Thyroid gland (tissue), 4 donors: ENCODE measurements at regions not wholly inside any gene's neighbourhood (a gene's known extent, or its start where the extent isn't known, plus 50 kb on each side); places are given as distances from the start of the nearest gene placed in this dataset.

Source experiments
- DNase-seq, 2 donors: peaks; one replicate each; pipeline ENCODE4 v3.0.0-alpha.2; 2019
- H3K27ac ChIP-seq, 3 donors: fragments of 200-600 bp; sonication (generic); 1 replicate in 2 of 3; 2 replicates in 1 of 3; pipeline ENCODE4 v1.5.1; 2016 to 2019; ENCODE audit warnings: mild to moderate bottlenecking in 1 of 3, moderate library complexity in 1 of 3
- H3K27me3 ChIP-seq: fragments of 200-600 bp; sonication (generic); one replicate; pipeline ENCODE4 v1.5.1; 2019
- H3K36me3 ChIP-seq, 2 donors: fragments of 200-600 bp; sonication (generic); one replicate each; pipeline ENCODE4 v1.5.1; 2016 to 2019
- H3K4me1 ChIP-seq, 2 donors: fragments of 200-600 bp; sonication (generic); one replicate each; pipeline ENCODE4 v1.5.1; 2017 to 2019
- H3K4me3 ChIP-seq, 3 donors: fragments of 200-600 bp; sonication (generic); replicated peaks in 1 of 3; 1 replicate in 2 of 3; 2 replicates in 1 of 3; pipeline ENCODE4 v1.5.1; 2016; ENCODE audit warnings: mild to moderate bottlenecking in 1 of 3
- H3K9me3 ChIP-seq: fragments of 200-600 bp; sonication (generic); one replicate; pipeline ENCODE4 v1.5.1; 2017
- CTCF ChIP-seq, 6 experiments: fragments of 200-600 bp in 3 of 6; fragments of 450-650 bp in 3 of 6; sonication (generic) in 3 of 6; IDR thresholded peaks; one replicate each; pipeline ENCODE4 v1.5.1; 2016 to 2019; ENCODE audit warnings: antibody characterized with exemption in 6 of 6, mild to moderate bottlenecking in 2 of 6, inconsistent platforms in 1 of 6, moderate library complexity in 1 of 6
- POLR2A ChIP-seq, 2 donors: fragments of 450-650 bp; IDR thresholded peaks; one replicate each; pipeline ENCODE4 v1.6.1; 2017; ENCODE audit warnings: antibody characterized with exemption in 2 of 2, mild to moderate bottlenecking in 2 of 2, moderate library complexity in 1 of 2
- whole genome bisulfite sequencing, 2 donors: methylation state at CpG; one replicate each; pipeline ENCODE4 v1.1.5; 2017; 5-methylcytosine and 5-hydroxymethylcytosine counted together
- intact Hi-C: fragments of 100-400 bp; cut with DNase I; formaldehyde crosslinking; loops from one replicate; pipeline ENCODE4 v1.15.1; 2023

DNA sequence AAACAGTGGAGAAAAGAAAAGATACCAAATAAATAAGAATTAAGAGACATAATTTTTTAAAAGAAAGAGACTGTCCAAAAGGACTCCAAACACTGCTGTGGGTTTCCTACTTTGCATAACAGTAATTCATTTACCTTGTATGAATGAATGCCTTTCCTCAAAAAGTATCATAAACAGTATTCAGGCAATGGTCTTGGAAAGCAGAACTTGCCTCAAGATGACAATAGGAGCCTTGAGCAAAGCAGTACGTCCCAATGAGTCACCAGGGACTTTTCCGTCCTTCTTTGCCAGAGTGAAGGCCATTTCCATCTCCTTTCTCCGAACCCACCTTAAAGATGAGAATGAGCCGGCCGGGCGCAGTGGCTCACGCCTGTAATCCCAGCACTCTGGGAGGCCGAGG, 186.4 kb downstream of the ZBTB18 start:
- intact Hi-C loops: no loop called here
- Histone ChIP-seq H3K4me1 (no peaks in the 10 kb centered on the region), H3K27ac (no peak overlapping the region), H3K9me3 (no peaks in the 10 kb centered on the region), H3K36me3 (no peaks in the 10 kb centered on the region), H3K27me3 (no peaks in the 10 kb centered on the region), H3K4me3 (no peak overlapping the region)
- TF ChIP-seq POLR2A (IDR thresholded peaks at IDR 0.05): no peak
- no peak for TF ChIP-seq CTCF (IDR thresholded peaks at IDR 0.05)
- DNase-seq: no peak
- 82 to 84% methylated on average over 8 of the region's 8 CpGs for WGBS, 2 donors

DNA sequence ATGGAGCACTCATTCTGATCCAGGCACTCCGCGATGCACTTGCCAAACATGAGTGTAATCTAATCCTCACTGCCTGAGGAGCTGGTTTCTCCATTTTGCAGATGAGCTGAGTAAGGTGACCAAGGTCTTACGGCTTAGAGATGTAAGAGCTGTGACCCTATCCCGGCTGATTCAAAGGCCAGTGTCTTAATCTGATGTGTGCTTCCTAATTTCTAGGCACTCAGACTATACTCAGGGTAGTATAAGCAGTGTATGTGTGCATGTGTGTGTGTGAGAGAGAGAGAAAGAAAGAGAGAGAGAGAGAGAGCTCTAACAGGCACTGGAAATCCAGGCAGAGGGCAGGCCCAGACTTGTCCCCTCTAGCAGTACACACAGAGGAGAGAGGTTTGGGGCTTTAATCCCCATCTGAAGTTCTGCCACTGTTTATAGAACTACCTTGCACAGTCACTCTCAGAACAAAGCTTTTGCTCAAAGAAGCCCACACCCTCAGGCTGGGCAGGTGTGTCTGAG, 188.2 kb downstream of the ZBTB18 start:
- intact Hi-C loops: no loop called here
- Histone ChIP-seq H3K27ac (no peak overlapping the region), H3K36me3 (no peaks in the 10 kb centered on the region), H3K4me1 (no peaks in the 10 kb centered on the region), H3K4me3 (no peak overlapping the region), H3K27me3 (no peaks in the 10 kb centered on the region), H3K9me3 (no peaks in the 10 kb centered on the region)
- DNase-seq: no peak
- TF ChIP-seq CTCF (IDR thresholded peaks at IDR 0.05) (no peak), POLR2A (IDR thresholded peaks at IDR 0.05) (no peak)
- WGBS, 2 donors: 80 to 84% methylated on average over 4 of the region's 4 CpGs

- TF ChIP-seq CTCF (IDR thresholded peaks at IDR 0.05) (no peak), POLR2A (IDR thresholded peaks at IDR 0.05) (no peak)
- no peaks in the 10 kb centered on the region for H3K9me3 ChIP-seq
- no peaks in the 10 kb centered on the region for H3K36me3 ChIP-seq
- 56 to 79% methylated on average over 4 of the region's 4 CpGs for whole genome bisulfite sequencing, 2 donors
- no peaks in the 10 kb centered on the region for H3K27me3 ChIP-seq
- DNase-seq: no peak
- no peak overlapping the region for H3K27ac ChIP-seq
- no peak overlapping the region for H3K4me3 ChIP-seq
- intact Hi-C loops: no loop called here
- H3K4me1 ChIP-seq: no peaks in the 10 kb centered on the region
These were observed 190.4 kb downstream of the ZBTB18 start for GRCh38 chr1:244241438-244241837.

GRCh38 chr1:244242446-244242845, 191.4 kb downstream of the ZBTB18 start:
- intact Hi-C loops: no loop called here
- DNase-seq: no peak
- H3K4me1 ChIP-seq: no peaks in the 10 kb centered on the region
- H3K4me3 ChIP-seq: no peak overlapping the region
- H3K27me3 ChIP-seq: no peaks in the 10 kb centered on the region
- no peaks in the 10 kb centered on the region for H3K36me3 ChIP-seq
- H3K9me3 ChIP-seq: no peaks in the 10 kb centered on the region
- 66 to 76% methylated on average over 5 of the region's 5 CpGs for WGBS, 2 donors
- TF ChIP-seq CTCF (IDR thresholded peaks at IDR 0.05) (no peak), POLR2A (IDR thresholded peaks at IDR 0.05) (no peak)
- H3K27ac ChIP-seq: no peak overlapping the region

DNA sequence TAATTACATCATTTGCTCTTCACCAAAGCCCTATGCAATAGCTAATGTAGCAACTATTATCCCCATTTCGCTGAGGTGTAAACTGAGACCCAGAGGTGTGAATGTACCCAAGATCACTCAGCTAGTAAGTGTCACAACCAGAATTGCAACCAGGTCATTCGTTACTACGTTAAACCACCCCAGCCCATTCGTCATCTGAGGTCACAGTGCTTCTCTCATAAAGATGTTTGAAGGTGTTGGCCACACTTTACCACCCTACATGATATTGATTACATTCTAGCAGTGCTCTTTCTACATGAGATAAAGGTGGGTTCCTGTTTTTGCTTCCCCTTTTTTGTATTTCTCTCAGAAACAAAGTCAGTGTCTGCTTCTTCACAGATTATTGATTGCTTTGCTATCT, 195.3 kb downstream of the ZBTB18 start:
- WGBS, 2 donors: 88 to 96% methylated on average over 4 of the region's 4 CpGs
- intact Hi-C loops: no loop called here
- H3K27ac ChIP-seq: no peak overlapping the region
- no peaks in the 10 kb centered on the region for H3K9me3 ChIP-seq
- no peak for TF ChIP-seq CTCF (IDR thresholded peaks at IDR 0.05)
- no peak for TF ChIP-seq POLR2A (IDR thresholded peaks at IDR 0.05)
- H3K4me1 ChIP-seq: no peaks in the 10 kb centered on the region
- H3K36me3 ChIP-seq: no peaks in the 10 kb centered on the region
- no peak for DNase-seq
- H3K27me3 ChIP-seq: no peaks in the 10 kb centered on the region
- no peak overlapping the region for H3K4me3 ChIP-seq
